SH-SY5Y (cell line): ENCODE measurements at regions not wholly inside any gene's neighbourhood (a gene's known extent, or its start where the extent isn't known, plus 50 kb on each side); places are given as distances from the start of the nearest gene placed in this dataset.

Experiments used
- GATA2 ChIP-seq: IDR thresholded peaks from 2 replicates; pipeline ENCODE4 v1.6.1; 2011; ENCODE audit warnings: mild to moderate bottlenecking, low read depth, low read length
- GATA3 ChIP-seq: IDR thresholded peaks from 2 replicates; pipeline ENCODE4 v1.6.1; 2011; ENCODE audit warnings: low read depth, mild to moderate bottlenecking, low read length, moderate library complexity

DNA sequence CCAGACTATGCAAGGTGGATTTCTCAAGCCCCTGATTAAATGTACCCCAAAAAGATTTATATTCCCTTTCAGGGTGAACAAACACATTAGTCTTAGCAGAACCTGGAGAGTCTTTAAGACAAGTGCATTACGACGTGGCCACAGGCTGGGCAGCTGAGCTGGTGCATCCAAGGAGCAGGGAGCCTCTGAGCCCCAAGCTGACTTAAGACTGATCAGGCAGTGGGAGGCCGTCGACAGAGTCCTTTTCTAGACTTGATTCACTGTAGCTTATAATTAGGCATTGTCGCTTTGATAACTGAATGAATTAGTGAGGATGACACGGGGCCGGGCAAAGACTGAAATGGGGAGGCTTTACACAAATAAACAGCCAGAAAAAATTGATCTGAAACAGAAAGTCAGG is 353.2 kb downstream of the GPAM start:
- no peak for TF ChIP-seq GATA2
- no peak for TF ChIP-seq GATA3
